Ectodermal cell (in vitro differentiated cells): ENCODE measurements at regions not wholly inside any gene's neighbourhood (a gene's known extent, or its start where the extent isn't known, plus 50 kb on each side); places are given as distances from the start of the nearest gene placed in this dataset.

Experiments
- H3K27ac ChIP-seq: 2 replicates; pipeline ENCODE4 v1.7.0; 2013; ENCODE audit warnings: mild to moderate bottlenecking, low read depth, low read length; ENCODE audit not compliant: insufficient read depth, poor library complexity, severe bottlenecking
- H3K27me3 ChIP-seq: 2 replicates; pipeline ENCODE4 v1.7.0; 2013; ENCODE audit warnings: mild to moderate bottlenecking, low read length; ENCODE audit not compliant: insufficient read depth, control insufficient read depth, poor library complexity, severe bottlenecking
- H3K36me3 ChIP-seq: one replicate; pipeline ENCODE4 v1.7.0; 2013; ENCODE audit warnings: low read length; ENCODE audit not compliant: control insufficient read depth, insufficient read depth
- H3K4me1 ChIP-seq: one replicate; pipeline ENCODE4 v1.7.0; 2013; ENCODE audit warnings: low read length; ENCODE audit not compliant: control insufficient read depth, insufficient read depth
- H3K4me3 ChIP-seq: 2 replicates; pipeline ENCODE4 v1.7.0; 2013; ENCODE audit warnings: low read depth, low read length, control low read depth; ENCODE audit not compliant: insufficient read depth
- H3K9me3 ChIP-seq: 2 replicates; pipeline ENCODE4 v1.7.0; 2013; ENCODE audit warnings: mild to moderate bottlenecking, low read length, moderate library complexity; ENCODE audit not compliant: control insufficient read depth
- WGBS, 2 experiments: methylation state at CpG; one replicate each; pipeline ENCODE4 v1.1.7; 2013; ENCODE audit warnings: missing lambda C conversion rate in 2 of 2; 5-methylcytosine and 5-hydroxymethylcytosine counted together

- WGBS, 2 experiments, result 88 to 99% methylated on average over 2 of the region's 2 CpGs
Measured at GRCh38 chr5:103369125-103370120, 110.9 kb downstream of the MACIR start.

GRCh38 chr5:103367702-103368101 lies 109.1 kb downstream of the MACIR start:
- no peaks in the 10 kb centered on the region for H3K9me3 ChIP-seq
- H3K27me3 ChIP-seq, result no peaks in the 10 kb centered on the region
- no peak overlapping the region for H3K27ac ChIP-seq
- H3K4me3 ChIP-seq, result no peak overlapping the region
- H3K4me1 ChIP-seq, result peaks cover 4% of the 10 kb centered on the region
- WGBS, 2 experiments, result 84 to 93% methylated on average over 2 of the region's 2 CpGs
- H3K36me3 ChIP-seq, result no peaks in the 10 kb centered on the region

More at GRCh38 chr5:103369125-103370120, 110.9 kb downstream of the MACIR start:
- Histone ChIP-seq H3K27ac (no peak overlapping the region), H3K4me1 (peaks cover 4% of the 10 kb centered on the region), H3K4me3 (no peak overlapping the region), H3K36me3 (no peaks in the 10 kb centered on the region), H3K27me3 (no peaks in the 10 kb centered on the region), H3K9me3 (no peaks in the 10 kb centered on the region)

- no peaks in the 10 kb centered on the region for H3K27me3 ChIP-seq
- peaks cover 4% of the 10 kb centered on the region for H3K4me1 ChIP-seq
- H3K4me3 ChIP-seq, result no peak overlapping the region
- no peak overlapping the region for H3K27ac ChIP-seq
- no peaks in the 10 kb centered on the region for H3K36me3 ChIP-seq
- no peaks in the 10 kb centered on the region for H3K9me3 ChIP-seq
- WGBS, 2 experiments, result 81 to 85% methylated on average over 9 to 10 of the region's 10 CpGs
Measured at GRCh38 chr5:103366918-103367549, 108.5 kb downstream of the MACIR start.

GRCh38 chr5:103364074-103364473 lies 105.5 kb downstream of the MACIR start:
- Histone ChIP-seq H3K36me3 (no peaks in the 10 kb centered on the region), H3K9me3 (no peaks in the 10 kb centered on the region), H3K4me3 (no peak overlapping the region), H3K27ac (no peak overlapping the region), H3K4me1 (peaks cover 3% of the 10 kb centered on the region), H3K27me3 (no peaks in the 10 kb centered on the region)
- WGBS, 2 experiments, result 89 to 94% methylated on average over 2 of the region's 2 CpGs

GRCh38 chr5:103362211-103362610 lies 103.6 kb downstream of the MACIR start:
- 100% methylated on average over 1 to 3 of the region's 3 CpGs for WGBS, 2 experiments

GRCh38 chr5:103360475-103360874 lies 101.9 kb downstream of the MACIR start:
- Histone ChIP-seq H3K4me1 (no peaks in the 10 kb centered on the region), H3K4me3 (no peak overlapping the region), H3K27me3 (no peaks in the 10 kb centered on the region), H3K27ac (no peak overlapping the region), H3K9me3 (no peaks in the 10 kb centered on the region), H3K36me3 (no peaks in the 10 kb centered on the region)

More at GRCh38 chr5:103362211-103362610, 103.6 kb downstream of the MACIR start:
- no peaks in the 10 kb centered on the region for H3K9me3 ChIP-seq
- H3K36me3 ChIP-seq, result no peaks in the 10 kb centered on the region
- no peaks in the 10 kb centered on the region for H3K27me3 ChIP-seq
- H3K27ac ChIP-seq, result no peak overlapping the region
- H3K4me1 ChIP-seq, result no peaks in the 10 kb centered on the region
- no peak overlapping the region for H3K4me3 ChIP-seq

GRCh38 chr5:103358305-103358995 lies 99.9 kb downstream of the MACIR start:
- Histone ChIP-seq H3K27me3 (no peaks in the 10 kb centered on the region), H3K4me3 (no peak overlapping the region), H3K27ac (no peak overlapping the region), H3K36me3 (no peaks in the 10 kb centered on the region), H3K4me1 (no peaks in the 10 kb centered on the region), H3K9me3 (no peaks in the 10 kb centered on the region)
- 87 to 90% methylated on average over 6 of the region's 6 CpGs for WGBS, 2 experiments

GRCh38 chr5:103357636-103358035 lies 99.1 kb downstream of the MACIR start:
- Histone ChIP-seq H3K4me1 (no peaks in the 10 kb centered on the region), H3K9me3 (no peaks in the 10 kb centered on the region), H3K4me3 (no peak overlapping the region), H3K36me3 (no peaks in the 10 kb centered on the region), H3K27ac (no peak overlapping the region), H3K27me3 (no peaks in the 10 kb centered on the region)
- 90 to 100% methylated on average over 1 to 2 of the region's 3 CpGs for WGBS, 2 experiments

GRCh38 chr5:103356350-103357091 lies 98.0 kb downstream of the MACIR start:
- Histone ChIP-seq H3K27ac (no peak overlapping the region), H3K36me3 (no peaks in the 10 kb centered on the region), H3K4me3 (no peak overlapping the region), H3K4me1 (no peaks in the 10 kb centered on the region), H3K27me3 (no peaks in the 10 kb centered on the region), H3K9me3 (no peaks in the 10 kb centered on the region)
- 100% methylated on average over 2 of the region's 3 CpGs; no CpG with 5 or more reads in 1 of the 2 experiments for WGBS, 2 experiments
